Dedifferentiated amniotic fluid mesenchymal stem cell (primary cell): ENCODE measurements at regions not wholly inside any gene's neighbourhood (a gene's known extent, or its start where the extent isn't known, plus 50 kb on each side); places are given as distances from the start of the nearest gene placed in this dataset.

Source experiments
- DNase-seq: peaks from one replicate; pipeline ENCODE4 v3.0.0-alpha.2; 2016; ENCODE audit errors: extremely low spot score

GRCh38 chr3:178385280-178385952 lies 150.8 kb upstream of the KCNMB2 start:
- peak; percentile 60 for DNase-seq

DNA sequence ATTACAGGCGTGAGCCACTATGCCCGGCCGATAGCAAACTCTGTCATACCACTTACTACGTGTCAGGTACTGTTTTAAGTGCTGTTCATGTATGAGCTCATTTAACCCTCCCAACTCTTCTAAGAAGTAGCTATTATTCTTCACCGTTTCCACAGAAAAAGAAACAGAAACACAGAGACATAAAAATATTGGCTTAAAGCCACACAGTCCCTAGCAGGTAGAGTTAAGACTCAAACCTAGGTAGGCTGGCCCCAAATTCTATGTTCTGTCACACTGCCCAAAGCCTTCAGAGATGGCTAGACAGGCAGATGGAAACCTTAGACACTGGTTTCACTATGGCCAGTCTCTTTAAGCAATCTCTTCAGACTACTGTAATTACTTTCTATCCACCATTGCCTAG lies 149.8 kb upstream of the KCNMB2 start:
- no peak for DNase-seq

- DNase-seq = no peak
These were observed 149.4 kb upstream of the KCNMB2 start for GRCh38 chr3:178386880-178387279.

GRCh38 chr3:178388473-178388872 lies 147.8 kb upstream of the KCNMB2 start:
- no peak for DNase-seq

- no peak for DNase-seq
These were observed 147.0 kb upstream of the KCNMB2 start for GRCh38 chr3:178389258-178389657.

GRCh38 chr3:178392511-178392926 lies 143.7 kb upstream of the KCNMB2 start:
- DNase-seq = peak; percentile 78

GRCh38 chr3:178393146-178393545 lies 143.1 kb upstream of the KCNMB2 start:
- no peak for DNase-seq

DNA sequence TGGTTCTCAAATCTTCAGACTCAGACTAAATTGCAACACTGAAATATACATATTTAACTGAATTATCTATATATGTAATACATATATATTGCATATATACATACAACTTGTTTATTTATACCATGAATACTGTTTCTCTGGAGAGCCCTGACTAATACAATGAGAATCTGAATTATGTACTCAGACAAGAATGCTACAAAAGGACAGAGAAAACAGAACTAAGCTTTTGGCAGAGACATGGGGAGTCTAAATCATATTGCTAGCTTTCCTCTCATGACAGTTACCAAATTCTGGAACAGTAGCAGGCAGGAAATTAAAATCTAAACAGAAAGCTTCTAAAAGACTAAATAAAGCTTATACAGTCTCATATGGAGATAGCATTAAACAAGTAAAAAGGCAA lies 142.4 kb upstream of the KCNMB2 start:
- DNase-seq = peak; percentile 70

DNA sequence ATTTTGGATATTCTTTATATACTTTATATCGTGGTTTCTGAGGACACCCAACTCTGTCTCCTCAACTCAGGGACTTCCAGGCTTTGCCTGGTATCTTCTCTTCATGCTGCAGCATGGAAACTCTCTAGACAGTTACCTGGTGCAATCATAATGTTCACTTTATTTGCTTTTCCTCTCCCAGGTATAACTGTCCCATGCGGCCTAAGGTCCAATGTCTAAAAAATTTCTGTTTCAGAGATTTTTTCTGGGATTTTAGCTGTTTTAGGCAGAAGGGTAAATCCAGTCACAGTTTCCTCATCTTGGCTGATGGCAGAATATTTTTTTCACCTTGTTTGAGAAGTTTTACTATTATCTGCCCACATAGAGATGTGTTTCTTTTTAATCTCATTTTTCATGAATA lies 139.9 kb upstream of the KCNMB2 start:
- DNase-seq = no peak

DNA sequence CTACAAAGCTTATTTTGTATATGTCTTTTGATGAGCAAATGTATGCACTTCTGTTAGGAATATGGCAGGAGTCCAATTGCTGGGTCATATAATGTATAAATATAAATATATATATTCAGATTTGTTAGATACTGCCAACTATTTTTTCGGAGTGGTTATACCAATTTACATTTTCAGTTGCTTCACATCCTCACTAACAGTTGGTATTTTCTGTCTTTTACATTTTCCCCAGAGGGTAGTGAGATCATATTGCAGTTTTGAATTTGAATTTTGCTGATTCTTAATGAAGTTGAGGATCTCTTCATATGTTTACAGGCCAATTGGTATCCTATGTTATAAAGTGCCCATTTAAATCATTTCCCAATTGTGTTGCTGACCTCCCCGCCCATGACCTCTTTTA lies 139.0 kb upstream of the KCNMB2 start:
- no peak for DNase-seq

DNA sequence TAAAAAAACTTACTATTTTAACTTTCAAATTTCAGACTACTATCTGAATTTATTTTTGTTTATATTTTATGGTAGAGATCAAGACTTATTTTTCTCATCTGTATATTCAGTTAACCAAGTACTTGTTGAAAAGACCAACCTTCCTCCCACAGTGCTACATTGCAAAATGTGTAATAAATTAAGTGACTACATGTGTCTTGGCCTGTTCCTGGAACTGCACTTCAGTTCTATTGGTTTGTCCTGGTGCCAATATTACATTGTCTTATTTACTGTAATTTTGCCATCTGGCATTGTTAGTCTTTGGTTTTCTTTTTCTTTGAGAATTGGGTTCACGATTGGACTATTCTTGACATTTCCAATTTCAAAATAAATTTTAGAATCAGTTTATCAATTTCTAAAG lies 138.4 kb upstream of the KCNMB2 start:
- DNase-seq = no peak

DNA sequence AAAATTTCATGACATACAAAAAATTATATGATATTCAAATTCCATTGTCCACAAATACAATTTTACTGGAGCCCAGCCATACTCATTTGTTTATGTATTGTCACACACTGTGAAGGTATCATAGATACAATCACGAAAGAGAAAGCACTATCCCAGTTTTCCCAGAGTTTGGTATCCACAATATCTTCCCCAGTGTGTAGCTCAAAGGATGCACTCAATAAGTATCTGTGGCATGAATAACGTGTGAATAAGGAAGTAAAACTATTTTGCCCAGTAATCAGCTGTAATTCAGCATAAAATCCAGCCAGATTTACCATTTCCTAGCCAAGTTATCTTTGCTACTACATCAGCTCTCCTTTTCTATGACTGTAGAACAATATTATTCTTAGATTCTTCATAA lies 131.3 kb upstream of the KCNMB2 start:
- no peak for DNase-seq

DNA sequence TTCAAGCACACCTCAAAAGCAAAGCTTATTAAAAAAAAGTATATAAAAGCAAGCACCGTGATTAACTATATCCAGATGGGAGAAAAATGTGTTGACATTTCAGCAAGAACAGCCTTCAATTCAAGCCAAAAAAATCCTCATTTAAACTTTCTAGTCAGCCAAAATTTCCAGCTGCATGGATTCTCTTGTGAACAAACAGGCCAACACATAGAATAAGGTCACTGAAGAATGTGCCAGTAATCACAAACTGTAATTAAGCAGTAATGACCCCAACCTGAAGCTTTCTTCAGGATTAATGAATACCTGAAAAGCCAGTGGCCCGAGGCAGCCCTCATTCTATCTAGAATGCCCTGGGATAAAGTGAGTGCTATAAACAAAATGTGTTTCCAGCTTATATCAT lies 130.7 kb upstream of the KCNMB2 start:
- DNase-seq = no peak

- DNase-seq = peak; percentile 32
These were observed 130.0 kb upstream of the KCNMB2 start for GRCh38 chr3:178406206-178406605.

DNA sequence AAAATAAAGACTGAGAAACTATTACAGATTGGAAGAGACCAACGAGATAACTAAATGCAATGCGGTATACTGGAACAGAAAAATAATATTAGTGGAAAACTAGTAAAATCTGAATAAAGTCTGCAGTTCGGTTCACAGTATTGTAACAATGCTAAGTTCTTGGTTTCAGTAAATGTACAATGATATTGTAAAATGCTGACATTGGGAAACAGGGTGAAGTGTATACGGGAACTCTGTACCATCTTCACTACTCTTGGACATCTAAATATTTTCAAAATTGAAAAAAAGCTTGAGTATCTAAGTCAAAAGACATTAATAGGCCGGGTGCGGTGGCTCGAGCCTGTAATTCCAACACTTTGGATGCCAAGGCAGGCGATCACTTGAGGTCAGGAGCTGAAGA lies 120.9 kb upstream of the KCNMB2 start:
- no peak for DNase-seq

DNA sequence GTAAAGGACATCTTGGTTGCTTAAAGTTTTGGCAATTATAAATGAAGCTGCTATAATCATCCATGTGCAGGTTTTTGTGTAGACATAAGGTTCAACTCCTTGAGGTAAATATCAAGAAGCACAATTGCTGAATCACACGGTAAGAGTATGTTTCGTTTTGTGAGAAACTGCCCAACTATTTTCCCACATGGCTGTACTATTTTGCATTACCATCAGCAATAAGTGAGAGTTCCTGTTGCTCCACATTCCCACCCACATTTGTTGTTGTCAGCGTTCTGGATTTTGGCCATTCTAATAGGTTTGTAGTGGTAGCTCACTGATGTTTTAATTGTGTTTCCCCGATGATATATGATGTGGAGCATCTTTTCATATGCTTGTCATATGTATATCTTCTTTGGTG lies 118.5 kb upstream of the KCNMB2 start:
- no peak for DNase-seq

GRCh38 chr3:178419071-178419470 lies 117.2 kb upstream of the KCNMB2 start:
- no peak for DNase-seq

- DNase-seq = no peak
These were observed 116.2 kb upstream of the KCNMB2 start for GRCh38 chr3:178420033-178420432.

DNA sequence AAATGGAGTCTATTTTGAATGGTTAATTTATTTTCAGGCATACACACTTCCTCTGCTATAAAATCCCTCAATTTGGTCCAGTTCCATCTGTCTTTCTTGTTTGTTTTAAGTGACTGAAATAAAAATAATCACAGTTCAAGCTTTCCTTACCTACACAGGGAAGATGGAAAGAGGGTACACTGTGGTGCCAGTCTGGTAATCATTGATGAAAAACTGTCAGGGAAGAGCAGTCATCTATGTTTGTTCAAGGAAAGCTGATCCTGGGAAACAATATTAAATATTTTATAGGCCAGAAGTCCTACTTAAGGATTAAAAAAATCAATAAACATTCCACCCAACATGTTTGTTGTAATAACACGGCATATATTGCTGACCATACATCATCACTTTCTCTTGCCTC lies 115.2 kb upstream of the KCNMB2 start:
- no peak for DNase-seq

DNA sequence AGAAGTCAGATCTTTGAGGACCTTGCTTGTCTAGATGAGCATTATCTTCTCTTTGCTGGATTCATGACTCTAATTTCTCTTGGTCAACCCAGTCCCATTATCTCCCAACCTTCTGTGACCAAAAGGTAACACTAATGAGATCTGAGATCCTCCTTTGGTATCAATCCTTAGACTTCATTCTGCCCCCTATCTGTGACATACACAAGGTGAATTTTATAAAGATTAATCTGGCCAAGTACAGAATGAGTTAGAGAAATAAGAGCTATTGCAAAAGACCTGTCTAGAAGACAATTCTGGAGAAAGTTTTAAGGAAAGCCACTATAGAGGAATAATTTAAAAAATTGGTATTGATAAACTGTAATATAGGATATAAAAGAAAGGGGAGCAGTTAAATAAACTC lies 113.8 kb upstream of the KCNMB2 start:
- no peak for DNase-seq

GRCh38 chr3:178428037-178428436 lies 108.2 kb upstream of the KCNMB2 start:
- no peak for DNase-seq

GRCh38 chr3:178434206-178434805 lies 101.9 kb upstream of the KCNMB2 start:
- DNase-seq = no peak

- DNase-seq = no peak
These were observed 100.7 kb upstream of the KCNMB2 start for GRCh38 chr3:178435575-178435974.

GRCh38 chr3:178436773-178437172 lies 99.5 kb upstream of the KCNMB2 start:
- DNase-seq = peak; percentile 77
